H1 (cell line): ENCODE measurements at regions not wholly inside any gene's neighbourhood (a gene's known extent, or its start where the extent isn't known, plus 50 kb on each side); places are given as distances from the start of the nearest gene placed in this dataset.

Source experiments
- CEBPB ChIP-seq: IDR thresholded peaks from 2 replicates; pipeline ENCODE4 v1.6.1; 2012; ENCODE audit warnings: low read depth, low read length
- CTCF ChIP-seq, 3 experiments: IDR thresholded peaks; 1 replicate in 2 of 3; 2 replicates in 1 of 3; pipeline versions ENCODE4 v1.5.1 to v1.6.1; 2011; ENCODE audit warnings: low read length in 3 of 3, mild to moderate bottlenecking in 3 of 3, inconsistent platforms in 2 of 3, low read depth in 1 of 3, moderate library complexity in 1 of 3; ENCODE audit not compliant: insufficient read depth in 1 of 3; ENCODE audit errors: control extremely low read depth in 1 of 3
- POLR2A ChIP-seq, 2 experiments: IDR thresholded peaks; 1 replicate in 1 of 2; 2 replicates in 1 of 2; pipeline ENCODE4 v1.6.1; 2011; ENCODE audit warnings: low read depth in 2 of 2, low read length in 2 of 2, mild to moderate bottlenecking in 2 of 2; ENCODE audit errors: control extremely low read depth in 1 of 2
- RAD21 ChIP-seq, 2 experiments: IDR thresholded peaks in 1 of 2; conservative IDR thresholded peaks in 1 of 2; 2 replicates each; pipeline ENCODE4 v1.6.1; 2011; ENCODE audit warnings: low read depth in 2 of 2, low read length in 2 of 2, improper control_type of control experiment in 1 of 2, inconsistent platforms in 1 of 2, mild to moderate bottlenecking in 1 of 2, moderate library complexity in 1 of 2
- TCF12 ChIP-seq: IDR thresholded peaks from 2 replicates; pipeline ENCODE4 v1.6.1; 2011; ENCODE audit warnings: low read depth, mild to moderate bottlenecking, low read length

GRCh38 chr6:105867277-105867676 lies 218.9 kb upstream of the PRDM1 start:
- no peak for TF ChIP-seq RAD21 (IDR thresholded peaks at IDR 0.05 in 1 of 2, conservative IDR thresholded peaks at IDR 0.05 in 1 of 2; ENCODE audit: low read depth in 2 of 2, low read length in 2 of 2)
- TF ChIP-seq CTCF (IDR thresholded peaks at IDR 0.05; ENCODE audit: control extremely low read depth in 1 of 3, insufficient read depth in 1 of 3, low read depth in 1 of 3, low read length in 3 of 3) = no peak
- no peak for TF ChIP-seq TCF12
- no peak for TF ChIP-seq CEBPB
- no peak for TF ChIP-seq POLR2A (IDR thresholded peaks at IDR 0.05; ENCODE audit: control extremely low read depth in 1 of 2, low read depth in 2 of 2, low read length in 2 of 2)
